ENCODE measurements at regions not wholly inside any gene's neighbourhood (a gene's known extent, or its start where the extent isn't known, plus 50 kb on each side); places are given as distances from the start of the nearest gene placed in this dataset.

GRCh38 chr7:124322561-124322960, 289.7 kb upstream of the TMEM229A start:
- no peak overlapping the region for H3K4me3 ChIP-seq
- no peak overlapping the region for H3K27ac ChIP-seq
- no peak overlapping the region for H3K9ac ChIP-seq (ENCODE audit: low read depth in 2 of 2, low read length in 2 of 2)
- H3K9me3 ChIP-seq = no peaks in the 10 kb centered on the region
- DNase-seq = no peak
- no peaks in the 10 kb centered on the region for H3K36me3 ChIP-seq
- no peaks in the 10 kb centered on the region for H3K27me3 ChIP-seq
- H3K4me1 ChIP-seq = no peaks in the 10 kb centered on the region
- intact Hi-C loops (cut with DNase I) = no loop called here
- TF ChIP-seq CTCF (IDR thresholded peaks at IDR 0.05) = no peak

- DNase-seq = no peak
- Histone ChIP-seq H3K27ac (no peak overlapping the region), H3K4me1 (no peaks in the 10 kb centered on the region), H3K9ac (ENCODE audit: low read depth in 2 of 2, low read length in 2 of 2) (no peak overlapping the region), H3K4me3 (no peak overlapping the region), H3K36me3 (no peaks in the 10 kb centered on the region), H3K9me3 (no peaks in the 10 kb centered on the region), H3K27me3 (no peaks in the 10 kb centered on the region)
- no peak for TF ChIP-seq CTCF (IDR thresholded peaks at IDR 0.05)
- intact Hi-C loops (cut with DNase I) = no loop called here
Measured at GRCh38 chr7:124318721-124319450, 286.0 kb upstream of the TMEM229A start.

DNA sequence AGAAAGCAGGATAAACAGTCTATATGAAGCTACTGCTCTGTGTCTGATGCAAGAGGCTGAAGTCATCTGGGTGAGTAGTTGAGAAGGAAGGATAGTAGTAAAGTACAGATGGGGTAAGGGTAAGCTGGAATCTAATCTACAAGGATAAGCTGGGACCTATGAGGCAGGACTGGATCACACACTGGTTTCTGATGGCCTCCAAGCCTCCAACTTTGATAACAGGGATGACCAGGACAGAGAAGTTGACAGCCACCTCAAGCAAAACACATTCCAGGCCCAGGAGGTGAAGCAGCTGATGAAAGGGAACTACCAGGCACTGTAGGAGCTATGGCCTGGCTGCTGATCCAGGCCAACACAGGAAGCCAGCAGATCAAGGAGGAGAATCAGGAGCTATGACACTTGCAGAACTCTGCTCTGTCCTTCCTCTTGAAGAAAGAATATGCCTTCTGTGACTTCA, 278.1 kb upstream of the TMEM229A start:
- Histone ChIP-seq H3K36me3 (no peaks in the 10 kb centered on the region), H3K4me3 (no peak overlapping the region), H3K9ac (ENCODE audit: low read depth in 2 of 2, low read length in 2 of 2) (no peak overlapping the region), H3K4me1 (no peaks in the 10 kb centered on the region), H3K27ac (no peak overlapping the region), H3K27me3 (no peaks in the 10 kb centered on the region), H3K9me3 (no peaks in the 10 kb centered on the region)
- TF ChIP-seq CTCF (IDR thresholded peaks at IDR 0.05) = no peak
- DNase-seq = no peak
- intact Hi-C loops (cut with DNase I) = no loop called here

- no peaks in the 10 kb centered on the region for H3K27me3 ChIP-seq
- DNase-seq = no peak
- no peaks in the 10 kb centered on the region for H3K9me3 ChIP-seq
- no peak overlapping the region for H3K27ac ChIP-seq
- no peak overlapping the region for H3K4me3 ChIP-seq
- H3K36me3 ChIP-seq = no peaks in the 10 kb centered on the region
- no peak overlapping the region for H3K9ac ChIP-seq (ENCODE audit: low read depth in 2 of 2, low read length in 2 of 2)
- intact Hi-C loops (cut with DNase I) = no loop called here
- no peak for TF ChIP-seq CTCF (IDR thresholded peaks at IDR 0.05)
- H3K4me1 ChIP-seq = no peaks in the 10 kb centered on the region
Measured at GRCh38 chr7:124308384-124308783, 275.5 kb upstream of the TMEM229A start.

- Histone ChIP-seq H3K36me3 (no peaks in the 10 kb centered on the region), H3K4me3 (no peak overlapping the region), H3K4me1 (no peaks in the 10 kb centered on the region), H3K9ac (ENCODE audit: low read depth in 2 of 2, low read length in 2 of 2) (no peak overlapping the region), H3K9me3 (no peaks in the 10 kb centered on the region), H3K27me3 (no peaks in the 10 kb centered on the region), H3K27ac (no peak overlapping the region)
- TF ChIP-seq CTCF (IDR thresholded peaks at IDR 0.05) = no peak
- no peak for DNase-seq
- intact Hi-C loops (cut with DNase I) = no loop called here
Measured at GRCh38 chr7:124295289-124295688, 262.4 kb upstream of the TMEM229A start.

Measured in colonic mucosa (tissue), 4 donors.